ELF-1 (cell line): ENCODE measurements at regions not wholly inside any gene's neighbourhood (a gene's known extent, or its start where the extent isn't known, plus 50 kb on each side); places are given as distances from the start of the nearest gene placed in this dataset.

Experiments used
- DNase-seq: peaks from one replicate; pipeline ENCODE4 v3.0.0-alpha.2; 2016; ENCODE audit warnings: low read depth, low spot score

- no peak for DNase-seq
Measured at GRCh38 chr3:153313302-153313965, 151.4 kb downstream of the RAP2B start.

- no peak for DNase-seq
Measured at GRCh38 chr3:153314038-153314437, 152.0 kb downstream of the RAP2B start.

GRCh38 chr3:153315781-153316180 lies 153.8 kb downstream of the RAP2B start:
- no peak for DNase-seq

- DNase-seq: no peak
Measured at GRCh38 chr3:153319705-153320554, 157.9 kb downstream of the RAP2B start.

- DNase-seq: no peak
Measured at GRCh38 chr3:153320585-153321128, 158.6 kb downstream of the RAP2B start.

- no peak for DNase-seq
Measured at GRCh38 chr3:153328690-153329089, 166.7 kb downstream of the RAP2B start.

GRCh38 chr3:153330901-153331300 lies 168.9 kb downstream of the RAP2B start:
- DNase-seq: no peak

GRCh38 chr3:153331676-153332075 lies 169.7 kb downstream of the RAP2B start:
- DNase-seq: no peak

GRCh38 chr3:153334558-153334957 lies 172.5 kb downstream of the RAP2B start:
- DNase-seq: no peak

GRCh38 chr3:153337369-153337768 lies 175.3 kb downstream of the RAP2B start:
- no peak for DNase-seq

GRCh38 chr3:153338487-153338886 lies 176.5 kb downstream of the RAP2B start:
- DNase-seq: no peak

- DNase-seq: no peak
Measured at GRCh38 chr3:153339065-153339464, 177.0 kb downstream of the RAP2B start.

- DNase-seq: peak; percentile 3
Measured at GRCh38 chr3:153343988-153344782, 182.2 kb downstream of the RAP2B start.

- DNase-seq: peak; percentile 28
Measured at GRCh38 chr3:153348457-153349107, 186.6 kb downstream of the RAP2B start.

GRCh38 chr3:153349108-153349499 lies 187.1 kb downstream of the RAP2B start:
- DNase-seq: no peak

- no peak for DNase-seq
Measured at GRCh38 chr3:153350420-153350819, 188.4 kb downstream of the RAP2B start.

- DNase-seq: no peak
Measured at GRCh38 chr3:153354641-153355040, 192.6 kb downstream of the RAP2B start.

GRCh38 chr3:153355559-153355958 lies 193.5 kb downstream of the RAP2B start:
- no peak for DNase-seq

- DNase-seq: no peak
Measured at GRCh38 chr3:153356908-153357307, 194.9 kb downstream of the RAP2B start.

GRCh38 chr3:153357436-153357835 lies 195.4 kb downstream of the RAP2B start:
- DNase-seq: no peak

- no peak for DNase-seq
Measured at GRCh38 chr3:153369561-153370374, 207.7 kb downstream of the RAP2B start.
